GM21529 (cell line): ENCODE measurements at regions not wholly inside any gene's neighbourhood (a gene's known extent, or its start where the extent isn't known, plus 50 kb on each side); places are given as distances from the start of the nearest gene placed in this dataset.
"Not testable (repeated sequence)": the region's sequence is repeated elsewhere in the genome, so short reads cannot be mapped to it uniquely, and the experiment has no call there.

Source experiments
- ATAC-seq: cut with Tn5 transposase; IDR thresholded peaks from one replicate; pipeline ENCODE4 v1.9.1; 2021; ENCODE audit not compliant: unreplicated experiment

GRCh38 chr7:91397612-91398011 lies 133.4 kb downstream of the FZD1 start:
- no peak for ATAC-seq

DNA sequence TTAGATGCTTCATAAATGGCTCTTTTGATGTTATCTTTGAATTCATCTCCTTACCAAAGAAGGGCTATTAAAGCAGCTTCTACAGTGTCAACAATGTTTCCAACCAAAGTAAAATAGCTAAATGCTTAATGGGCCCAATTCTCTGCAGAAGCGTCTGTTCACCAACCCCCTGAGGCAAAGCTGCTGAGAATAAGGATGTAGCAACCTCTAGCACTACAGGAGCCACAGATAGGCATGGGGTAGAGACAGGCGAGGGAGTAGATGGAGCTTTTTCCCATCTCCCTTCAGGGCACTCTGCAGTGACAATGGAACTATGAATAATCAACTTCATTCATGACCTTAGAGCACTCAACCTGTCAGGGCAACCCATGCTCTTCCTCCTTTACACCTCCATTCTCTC lies 134.1 kb downstream of the FZD1 start:
- no peak for ATAC-seq

DNA sequence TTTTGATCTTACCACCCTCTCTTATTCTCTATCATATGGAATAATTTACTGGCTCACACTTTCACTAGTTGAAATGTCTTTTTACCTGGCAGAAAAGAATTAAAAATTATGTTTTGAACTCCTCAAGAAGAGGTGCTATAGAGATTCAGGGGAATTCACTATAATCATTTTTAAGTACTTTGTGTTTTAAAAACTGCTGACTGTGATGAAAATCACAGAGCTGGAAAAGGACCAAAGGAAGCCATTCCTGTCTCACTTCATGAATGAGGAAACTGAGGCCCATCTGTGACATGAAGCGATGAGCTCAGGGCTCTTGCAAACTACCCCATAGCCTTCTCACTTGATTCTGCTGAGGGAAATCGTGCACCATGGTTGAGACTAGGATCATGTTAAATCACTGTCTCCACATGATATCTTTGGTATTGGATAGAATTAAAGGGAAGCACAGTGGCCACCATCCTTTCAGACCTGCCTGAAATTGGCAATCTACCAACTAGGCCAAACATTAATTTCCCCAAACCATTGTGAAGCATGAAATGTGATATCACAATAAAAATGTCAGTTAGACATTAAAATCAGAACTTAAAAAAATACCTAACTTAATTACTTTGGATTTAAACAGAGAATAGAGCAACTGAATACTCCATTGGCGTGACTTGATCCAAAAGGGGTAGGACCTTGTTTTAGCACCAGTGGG lies 141.0 kb downstream of the FZD1 start:
- no peak for ATAC-seq

DNA sequence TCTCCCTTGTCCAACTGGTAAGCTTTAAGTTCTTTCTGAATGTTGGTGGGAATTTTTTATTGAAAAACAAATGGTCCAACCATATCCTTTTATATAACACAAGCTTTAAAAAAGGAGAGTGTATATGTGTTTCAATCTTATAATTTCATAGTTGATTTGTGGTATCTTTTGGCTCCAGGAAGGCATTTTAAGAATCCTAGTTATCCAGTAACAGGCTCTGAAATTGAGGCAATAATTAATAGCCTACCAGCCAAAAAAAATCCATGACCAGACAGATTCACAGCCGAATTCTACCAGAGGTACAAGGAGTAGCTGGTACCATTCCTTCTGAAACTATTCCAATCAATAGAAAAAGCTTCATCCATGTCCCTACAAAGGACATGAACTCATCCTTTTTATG lies 141.6 kb downstream of the FZD1 start:
- ATAC-seq: not testable (repeated sequence)

GRCh38 chr7:91407942-91408341 lies 143.7 kb downstream of the FZD1 start:
- ATAC-seq: no peak

DNA sequence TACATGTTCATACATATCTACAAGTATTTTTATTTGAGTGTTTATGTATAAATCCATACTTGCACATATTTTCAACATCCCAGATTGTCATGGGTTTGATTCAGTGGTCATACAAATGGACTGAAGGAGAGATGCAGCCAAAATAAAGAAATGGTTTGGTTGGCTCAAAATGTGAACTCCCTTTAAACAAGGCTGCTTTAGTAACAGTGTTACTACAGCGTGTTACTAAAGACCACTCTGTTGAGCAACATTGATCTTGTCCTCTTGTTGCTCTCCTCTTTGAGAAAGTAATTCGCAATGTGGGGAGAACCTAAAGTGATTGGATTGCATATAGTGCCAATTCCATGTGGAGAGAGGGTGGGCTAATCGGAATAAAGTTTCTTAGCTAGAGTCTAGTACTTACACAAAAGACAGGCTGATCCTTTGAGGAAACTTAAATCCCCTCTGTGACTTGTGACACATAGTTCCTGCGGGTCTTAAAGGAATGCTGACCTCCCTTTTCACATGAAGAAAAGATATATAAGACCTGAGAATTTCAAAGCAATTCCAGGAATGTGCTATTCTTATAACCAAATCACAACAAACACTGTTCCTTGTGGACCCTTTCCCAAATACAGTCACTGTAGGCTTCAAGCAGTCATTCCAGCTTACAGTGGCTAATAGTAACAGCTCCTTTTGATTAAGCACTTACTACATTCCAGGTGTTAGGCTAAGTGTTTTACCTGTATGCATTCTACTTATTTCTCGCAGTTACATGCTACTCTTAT lies 144.3 kb downstream of the FZD1 start:
- ATAC-seq: no peak

- no peak for ATAC-seq
Measured at GRCh38 chr7:91411060-91411459, 146.8 kb downstream of the FZD1 start.

DNA sequence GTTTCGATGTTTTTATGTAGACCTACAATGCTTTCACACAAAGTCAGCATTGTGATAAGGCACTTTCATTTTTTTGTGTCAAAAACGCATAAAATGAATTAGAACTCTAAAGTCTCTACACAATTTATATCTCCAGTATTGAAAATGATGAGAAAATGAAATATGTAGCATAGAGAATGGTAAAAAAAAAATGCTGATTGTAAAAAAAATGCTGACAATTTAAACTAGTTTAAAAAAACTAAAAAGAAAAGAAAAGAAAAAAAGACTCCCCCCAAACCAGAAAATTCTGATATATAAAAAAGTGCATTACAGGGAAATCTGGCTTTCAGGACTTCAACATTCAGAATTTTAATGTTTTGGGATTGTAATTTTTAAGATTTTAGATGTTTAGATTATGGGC lies 148.1 kb downstream of the FZD1 start:
- ATAC-seq: no peak

DNA sequence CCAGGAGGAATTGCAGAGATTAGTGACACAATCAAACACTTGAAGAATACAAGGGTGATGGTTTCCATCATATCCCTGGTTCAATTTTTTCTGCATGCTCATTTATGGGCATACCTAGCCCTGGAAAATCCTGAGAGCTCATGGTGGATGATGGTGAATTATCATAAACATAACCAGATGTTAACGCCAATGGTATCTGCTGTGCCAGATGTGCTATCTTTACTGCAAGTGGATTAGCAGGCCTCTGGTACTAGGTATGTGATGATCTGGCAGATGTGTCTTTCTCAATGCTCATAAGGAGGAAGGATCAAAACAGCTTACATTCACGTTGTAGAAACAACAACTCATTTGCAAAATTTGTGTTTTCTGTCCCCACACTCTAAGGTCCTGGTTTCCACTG lies 150.5 kb downstream of the FZD1 start:
- no peak for ATAC-seq

DNA sequence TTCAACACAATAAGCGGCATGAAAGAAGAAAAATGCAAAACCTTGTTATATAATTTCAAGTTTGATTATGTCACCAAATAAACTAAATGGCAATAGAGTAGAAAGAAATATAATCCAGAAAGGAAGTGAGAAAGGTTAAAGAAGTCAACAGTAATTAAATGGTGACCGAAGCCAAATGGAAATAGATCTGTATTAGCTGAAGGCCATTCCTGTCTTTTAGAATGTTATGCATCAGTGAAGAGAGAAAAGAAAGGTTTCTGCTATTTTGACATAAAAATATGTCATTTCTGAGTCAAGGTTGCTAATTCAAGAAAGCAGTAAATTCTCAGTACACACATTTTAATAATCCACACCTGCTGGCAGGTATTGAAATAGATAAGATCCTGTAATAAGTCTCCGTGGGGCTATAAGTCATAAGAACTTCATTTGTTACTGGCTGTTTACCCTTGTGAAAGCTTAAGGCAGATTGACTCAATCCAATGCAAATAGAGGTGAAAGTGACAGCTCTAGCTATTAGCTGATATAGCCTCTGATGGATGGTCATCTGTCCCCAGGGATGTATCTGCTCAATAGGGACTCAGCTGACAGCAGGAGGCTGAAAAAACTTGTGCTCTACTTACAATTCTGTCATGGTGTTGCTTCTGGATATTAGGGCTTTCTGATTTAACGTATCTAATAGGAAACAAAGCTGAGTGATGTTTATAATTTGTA lies 152.1 kb downstream of the FZD1 start:
- ATAC-seq: no peak

- no peak for ATAC-seq
Measured at GRCh38 chr7:91420606-91421005, 156.4 kb downstream of the FZD1 start.

GRCh38 chr7:91421018-91421417 lies 156.8 kb downstream of the FZD1 start:
- ATAC-seq: no peak

DNA sequence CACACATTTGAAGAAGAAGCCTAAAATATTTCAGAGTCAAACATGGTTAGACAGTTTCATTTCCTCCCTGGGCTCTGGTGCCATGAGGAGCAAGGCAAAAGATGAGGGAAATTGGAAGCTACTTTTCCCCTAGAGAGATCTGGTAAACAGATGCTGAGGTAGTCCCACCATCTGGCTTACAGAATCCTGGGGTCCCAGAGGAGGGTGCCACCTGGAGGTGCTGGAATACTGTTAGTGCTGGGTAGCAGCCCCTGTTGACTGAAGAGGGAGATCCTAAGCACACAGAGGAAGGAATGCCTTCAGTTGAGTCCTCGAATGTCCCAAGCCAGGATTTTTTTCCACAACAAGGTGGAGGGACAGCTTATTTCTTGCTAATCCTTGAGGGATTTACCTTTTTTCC lies 160.1 kb downstream of the FZD1 start:
- ATAC-seq: no peak

DNA sequence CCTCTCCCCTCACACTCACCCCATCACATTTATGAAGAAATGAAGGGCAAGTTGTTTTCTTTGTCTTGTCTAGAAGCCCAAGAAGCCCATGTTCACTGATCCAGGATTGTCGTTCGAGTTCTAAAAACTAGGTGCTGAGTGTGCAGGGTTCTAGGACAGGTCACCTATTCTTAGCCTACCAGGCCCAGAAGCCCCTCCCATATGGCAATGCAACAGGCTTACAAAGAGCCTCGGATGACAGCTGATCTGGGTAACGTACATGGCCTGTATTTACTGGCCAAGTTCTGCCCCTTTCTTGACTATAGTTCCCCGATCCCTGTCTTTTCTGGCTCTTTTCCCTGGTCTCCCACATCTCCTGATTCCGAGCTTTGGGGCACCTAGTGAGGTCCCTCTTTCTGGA lies 160.9 kb downstream of the FZD1 start:
- no peak for ATAC-seq

GRCh38 chr7:91427051-91427450 lies 162.8 kb downstream of the FZD1 start:
- no peak for ATAC-seq

DNA sequence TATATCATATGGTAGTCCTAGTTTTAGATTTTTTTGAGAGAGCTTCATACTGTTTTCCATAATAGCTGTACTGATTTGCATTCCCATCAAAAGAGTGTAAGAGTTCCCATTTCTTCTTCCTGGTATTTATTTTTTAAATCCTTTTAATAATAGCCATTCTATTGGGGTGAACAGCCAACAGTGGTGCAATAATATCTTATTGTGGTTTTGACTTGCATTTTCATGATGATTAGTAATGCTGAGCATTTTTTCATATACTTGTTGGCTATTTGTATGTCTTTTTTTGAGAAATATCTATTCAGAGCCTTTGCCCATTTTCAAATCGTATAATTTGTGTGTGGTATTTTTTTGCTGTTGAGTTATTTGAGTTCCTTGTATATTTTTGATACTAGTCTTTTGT lies 167.4 kb downstream of the FZD1 start:
- no peak for ATAC-seq

DNA sequence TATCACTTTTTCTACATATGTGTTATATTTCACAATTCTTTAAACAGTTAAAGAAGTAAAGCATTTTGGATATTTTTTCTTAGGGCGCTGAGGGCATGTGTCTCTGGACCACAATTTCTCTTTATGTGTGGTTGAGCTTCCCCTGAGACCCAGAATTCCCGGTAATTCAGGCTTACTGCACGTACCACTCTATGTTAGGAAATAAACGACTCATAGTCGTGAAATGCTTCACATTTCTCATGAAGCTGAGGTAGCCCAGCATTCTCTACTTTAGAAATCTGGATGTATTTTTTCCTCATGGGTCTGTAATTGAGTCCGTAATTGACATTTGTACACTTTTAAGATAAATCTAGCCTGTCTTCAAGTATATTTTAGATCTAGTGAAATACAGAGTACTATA lies 170.6 kb downstream of the FZD1 start:
- ATAC-seq: no peak

DNA sequence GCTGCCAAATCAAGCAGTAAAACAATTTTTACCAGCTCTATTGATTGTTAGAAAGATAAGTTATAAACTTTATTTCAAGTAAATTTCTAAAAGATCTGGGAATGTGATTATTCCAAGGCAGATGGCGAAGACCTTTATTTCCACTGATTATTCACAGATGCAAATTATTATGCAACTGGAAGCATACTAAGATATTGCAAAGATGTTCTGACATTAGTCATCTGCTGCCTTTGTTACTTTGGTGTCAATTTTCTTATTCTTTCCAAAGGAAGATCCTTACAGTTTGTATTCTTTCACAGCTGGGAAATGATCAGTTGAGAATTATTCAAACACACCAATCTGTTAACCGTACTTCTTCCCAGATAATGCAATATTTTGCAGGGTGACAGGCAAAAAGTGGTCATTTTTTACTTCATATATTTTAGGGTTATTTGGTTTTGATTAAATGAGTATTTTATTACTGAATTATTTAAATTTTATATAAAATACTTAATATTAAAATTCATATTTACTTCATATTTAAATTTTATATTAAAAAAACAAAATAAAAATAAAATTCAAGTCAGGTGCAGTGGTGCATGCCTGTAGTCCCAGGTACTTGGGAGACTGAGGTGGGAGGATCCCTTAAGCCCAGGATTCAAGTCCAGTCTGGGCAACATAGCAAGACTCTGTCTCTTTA lies 171.3 kb downstream of the FZD1 start:
- ATAC-seq: no peak

DNA sequence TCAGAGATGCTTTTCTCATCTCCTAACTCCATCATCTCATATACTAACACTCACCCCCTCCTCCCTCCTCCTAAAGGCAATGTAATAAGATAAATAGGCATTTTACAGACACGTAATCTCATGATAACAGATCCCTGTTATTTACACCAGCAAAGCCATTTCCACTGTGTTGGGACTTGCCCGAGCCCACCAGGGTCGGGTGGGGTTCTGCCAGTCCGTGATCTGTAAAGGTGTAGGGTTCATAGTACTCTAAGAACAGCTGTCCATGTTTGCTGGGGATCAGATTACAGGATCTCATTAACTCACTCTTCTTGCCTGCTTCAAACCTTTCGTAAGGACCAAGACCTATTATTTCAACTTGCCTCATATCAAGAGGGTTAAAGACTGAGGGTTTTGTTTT lies 172.4 kb downstream of the FZD1 start:
- ATAC-seq: no peak

GRCh38 chr7:91440198-91440597 lies 176.0 kb downstream of the FZD1 start:
- not testable (repeated sequence) for ATAC-seq

- ATAC-seq: no peak
Measured at GRCh38 chr7:91443862-91444261, 179.6 kb downstream of the FZD1 start.

GRCh38 chr7:91446819-91447218 lies 182.6 kb downstream of the FZD1 start:
- ATAC-seq: no peak
